GM18909 (cell line): ENCODE measurements at regions not wholly inside any gene's neighbourhood (a gene's known extent, or its start where the extent isn't known, plus 50 kb on each side); places are given as distances from the start of the nearest gene placed in this dataset.

Source experiments
- ATAC-seq: cut with Tn5 transposase; IDR thresholded peaks from one replicate; pipeline ENCODE4 v1.9.1; 2021; ENCODE audit warnings: mild to moderate bottlenecking; ENCODE audit not compliant: unreplicated experiment, poor library complexity

DNA sequence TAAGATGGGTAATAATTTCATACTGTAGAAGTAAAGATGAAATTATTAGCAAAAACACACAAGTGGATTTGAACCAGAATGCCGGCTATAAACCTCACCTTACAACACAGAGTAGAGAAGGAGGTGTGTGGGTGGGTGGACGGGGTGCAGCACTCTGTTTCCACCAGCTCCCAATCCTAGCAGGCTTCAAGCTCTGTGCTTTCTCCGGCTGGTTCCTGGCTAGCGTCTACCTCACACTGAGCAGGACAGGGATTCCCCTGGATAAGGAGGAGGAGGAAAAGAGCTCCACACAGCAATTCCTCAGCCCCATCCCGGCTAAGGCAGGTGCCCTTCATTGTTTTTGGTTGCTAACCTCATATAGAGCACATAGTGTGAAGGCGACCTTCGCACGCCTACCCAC lies 453.3 kb downstream of the C6orf118 start:
- ATAC-seq = no peak

DNA sequence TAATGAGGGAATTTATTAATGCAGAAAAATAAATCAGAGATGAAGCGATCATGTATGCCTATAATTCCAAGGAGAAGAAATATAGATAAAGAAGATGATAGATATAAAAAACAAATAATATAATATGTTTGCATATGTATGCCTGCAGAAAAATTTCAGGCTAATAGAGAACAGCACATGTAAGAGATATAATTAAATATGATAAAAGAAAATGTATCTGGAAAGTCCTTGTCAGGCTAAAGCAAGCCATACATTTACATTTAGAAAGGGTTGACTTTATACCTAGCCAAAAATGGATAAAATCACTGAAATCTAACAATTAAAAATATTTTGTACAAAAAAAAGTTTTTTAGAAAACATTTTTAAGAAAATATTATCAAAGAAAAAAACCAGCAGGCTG lies 454.1 kb downstream of the C6orf118 start:
- ATAC-seq = no peak

GRCh38 chr6:164854526-164854925 lies 454.9 kb downstream of the C6orf118 start:
- ATAC-seq = no peak

- ATAC-seq = no peak
Observed at GRCh38 chr6:164845773-164846172, 463.6 kb downstream of the C6orf118 start.

DNA sequence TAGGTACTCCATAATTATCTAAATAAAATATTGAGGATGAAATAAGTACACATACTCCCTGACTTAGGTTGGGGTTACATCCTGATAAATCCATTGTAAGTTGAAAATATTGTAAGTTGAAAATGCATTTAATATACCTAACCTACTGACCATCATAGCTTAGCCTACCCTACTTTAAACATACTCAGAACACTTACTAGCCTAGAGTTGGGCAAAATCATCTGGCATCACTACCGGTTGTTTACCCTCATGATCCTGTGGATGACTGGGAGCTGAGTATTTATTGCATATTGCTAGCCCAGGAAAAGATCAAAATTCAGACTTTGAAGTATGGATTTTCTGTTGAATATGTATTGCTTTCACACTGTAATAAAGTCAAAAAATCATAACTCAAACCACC lies 467.3 kb downstream of the C6orf118 start:
- ATAC-seq = no peak

GRCh38 chr6:164838068-164838615 lies 471.3 kb downstream of the C6orf118 start:
- no peak for ATAC-seq

- no peak for ATAC-seq
Observed at GRCh38 chr6:164836486-164836885, 472.9 kb downstream of the C6orf118 start.

- ATAC-seq = no peak
Observed at GRCh38 chr6:164832410-164832809, 477.0 kb downstream of the C6orf118 start.

DNA sequence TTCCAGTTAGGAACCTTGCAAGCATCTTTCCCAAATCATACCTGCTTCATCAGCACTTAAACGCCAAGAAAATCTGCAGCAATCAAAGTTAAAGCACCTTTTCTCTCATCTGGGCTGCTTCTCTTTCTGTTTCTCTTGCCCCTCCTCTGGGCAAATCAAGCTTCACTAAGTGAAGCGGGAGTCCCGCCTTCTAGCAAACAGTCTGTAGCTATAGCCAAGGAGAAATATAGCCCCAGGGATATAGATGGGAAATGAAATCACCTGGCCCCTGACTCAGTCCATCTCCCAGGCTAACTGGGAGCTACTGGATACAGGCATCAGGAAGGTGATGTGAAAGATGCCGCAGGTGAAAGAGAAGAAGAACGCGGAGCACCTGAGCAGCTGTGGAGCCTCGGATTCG lies 481.9 kb downstream of the C6orf118 start:
- no peak for ATAC-seq

DNA sequence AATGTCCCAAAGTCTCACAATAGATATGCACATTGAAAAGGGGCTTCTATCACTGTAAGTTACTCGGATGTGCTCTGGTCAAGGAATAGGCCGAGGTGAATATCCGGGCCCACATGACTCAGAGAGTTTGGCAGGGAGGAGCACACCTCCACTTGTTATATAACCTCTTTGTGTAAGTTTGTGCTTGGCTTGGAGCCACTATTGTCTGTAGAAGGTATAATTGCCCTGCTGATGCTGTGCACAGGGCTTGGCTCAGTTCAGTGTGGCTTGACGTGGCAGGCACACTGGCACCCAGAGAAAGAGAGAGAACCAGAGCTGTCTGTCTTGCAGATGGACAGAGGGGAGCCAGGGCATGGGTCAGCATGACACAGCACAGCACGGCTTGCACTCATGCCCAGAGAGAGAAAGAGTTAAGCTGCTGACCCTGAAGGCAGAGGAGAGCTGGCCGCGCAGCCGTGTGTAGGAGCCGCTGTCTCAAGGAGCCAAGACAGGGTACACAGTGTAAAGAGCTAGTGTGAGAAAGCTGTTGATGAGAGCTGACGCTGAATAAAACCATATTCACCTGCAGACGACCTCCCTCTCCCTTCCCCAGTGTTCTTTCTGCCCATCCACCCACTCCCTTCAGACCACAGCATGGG lies 482.5 kb downstream of the C6orf118 start:
- ATAC-seq = no peak

DNA sequence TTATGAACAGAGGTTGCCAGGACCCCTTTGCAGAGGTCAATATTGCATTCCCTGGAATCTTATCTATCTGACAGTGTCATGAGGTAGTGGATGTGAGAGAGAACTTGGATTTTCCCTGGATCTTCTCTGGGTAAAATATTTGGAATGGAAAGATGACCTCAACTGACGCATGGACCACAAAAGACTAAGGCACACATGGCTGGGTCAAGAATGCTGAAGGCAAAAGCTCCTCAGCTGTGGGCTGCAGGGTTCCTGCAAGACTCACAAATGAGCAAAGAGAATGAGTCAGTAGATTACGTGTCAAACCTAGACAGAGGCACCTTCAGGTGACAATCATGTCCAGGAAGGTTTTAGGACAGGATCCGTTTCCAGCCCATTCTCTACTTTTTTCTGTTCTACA lies 484.0 kb downstream of the C6orf118 start:
- no peak for ATAC-seq

GRCh38 chr6:164817662-164818061 lies 491.7 kb downstream of the C6orf118 start:
- ATAC-seq = no peak

GRCh38 chr6:164812706-164813105 lies 496.7 kb downstream of the C6orf118 start:
- no peak for ATAC-seq

DNA sequence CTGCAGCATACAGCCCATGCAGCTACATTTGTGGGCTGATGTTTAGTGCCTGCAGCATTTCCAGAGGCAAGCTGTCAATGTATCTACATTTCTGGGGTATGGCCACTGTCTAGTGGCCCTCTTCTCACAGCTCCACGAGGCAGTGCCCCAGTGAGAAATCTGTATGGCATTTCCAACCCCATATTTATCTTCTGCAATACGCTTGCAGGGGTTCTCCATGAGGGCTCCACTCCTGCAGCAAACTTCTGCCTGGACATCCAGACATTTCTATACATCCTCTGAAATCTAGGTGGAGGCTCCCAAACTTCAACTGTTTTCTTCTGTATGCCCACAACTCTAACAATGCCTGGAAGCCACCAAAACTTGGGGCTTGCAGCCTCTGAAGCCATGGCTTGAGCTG lies 502.3 kb downstream of the C6orf118 start:
- ATAC-seq = no peak

DNA sequence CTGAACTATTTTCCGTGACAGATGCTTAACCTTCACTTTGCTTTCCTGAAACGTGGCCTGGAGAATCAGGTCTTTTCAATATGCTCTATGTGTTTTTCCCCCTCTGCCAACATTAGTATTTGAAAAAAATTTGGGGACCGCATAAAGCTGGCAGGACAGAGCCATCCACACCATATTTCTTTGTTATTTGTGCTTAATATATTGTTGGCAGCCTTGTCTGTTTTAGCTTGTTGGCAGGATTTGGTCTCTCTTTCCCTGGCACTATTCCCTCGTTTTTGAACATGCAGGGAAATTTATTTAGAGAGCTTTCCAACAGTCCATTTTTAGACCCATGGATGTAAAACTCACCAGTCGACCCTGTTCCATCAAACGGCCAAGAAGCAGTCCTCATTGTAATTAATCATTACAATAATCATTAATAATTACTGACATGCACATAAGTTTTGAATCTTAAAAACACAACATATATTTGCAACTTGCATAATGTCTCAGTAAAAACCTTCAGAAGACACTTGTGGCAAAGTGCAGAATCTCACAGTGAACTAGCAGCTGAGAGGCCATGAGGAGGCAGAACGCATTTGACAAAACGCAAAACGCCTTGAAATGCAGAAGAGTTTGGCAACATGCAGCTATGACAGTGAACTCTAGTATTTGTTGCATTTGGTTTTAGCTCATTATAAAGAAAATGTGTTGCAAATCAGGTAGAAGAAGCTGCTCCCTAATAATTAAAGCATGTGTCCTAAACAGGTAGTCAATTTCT lies 514.2 kb downstream of the C6orf118 start:
- ATAC-seq = no peak

DNA sequence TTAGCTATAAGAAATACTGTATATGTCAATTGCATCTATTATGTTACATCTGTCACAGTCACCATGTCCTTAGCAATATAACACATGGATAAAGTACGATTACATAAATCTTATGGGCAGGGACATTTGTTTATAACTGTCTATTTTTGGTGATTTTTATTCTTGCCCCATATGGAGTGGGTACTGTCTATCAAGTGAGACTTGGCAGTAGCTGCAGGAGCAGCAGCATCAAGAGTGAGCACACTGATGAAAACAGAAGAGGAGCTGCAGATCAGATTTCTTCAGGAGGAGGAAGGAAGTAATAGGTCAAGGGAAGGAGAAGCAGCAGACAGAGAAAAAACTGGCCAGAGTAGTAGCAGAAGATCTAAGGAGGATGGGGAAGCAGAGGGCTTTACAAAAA lies 516.7 kb downstream of the C6orf118 start:
- no peak for ATAC-seq

DNA sequence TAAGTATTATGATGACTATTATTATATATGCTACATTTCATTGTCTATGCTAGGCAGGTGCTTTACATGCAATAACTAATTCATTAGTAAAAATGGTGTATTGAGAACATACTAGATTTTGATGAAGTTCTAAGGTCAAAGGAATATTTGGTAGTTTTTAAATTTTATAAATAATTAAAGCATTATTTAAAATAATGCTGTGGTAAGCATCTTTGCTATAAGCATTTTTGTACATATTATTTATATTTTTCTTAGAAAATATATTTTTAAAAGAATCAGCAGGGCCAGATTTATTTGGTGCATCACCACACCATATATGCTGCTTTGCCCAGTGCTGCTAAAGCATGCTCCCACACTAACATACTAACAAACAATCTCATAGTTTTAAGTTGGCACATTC lies 517.9 kb downstream of the C6orf118 start:
- ATAC-seq = no peak

- ATAC-seq = no peak
Observed at GRCh38 chr6:164763788-164764187, 545.6 kb downstream of the C6orf118 start.

DNA sequence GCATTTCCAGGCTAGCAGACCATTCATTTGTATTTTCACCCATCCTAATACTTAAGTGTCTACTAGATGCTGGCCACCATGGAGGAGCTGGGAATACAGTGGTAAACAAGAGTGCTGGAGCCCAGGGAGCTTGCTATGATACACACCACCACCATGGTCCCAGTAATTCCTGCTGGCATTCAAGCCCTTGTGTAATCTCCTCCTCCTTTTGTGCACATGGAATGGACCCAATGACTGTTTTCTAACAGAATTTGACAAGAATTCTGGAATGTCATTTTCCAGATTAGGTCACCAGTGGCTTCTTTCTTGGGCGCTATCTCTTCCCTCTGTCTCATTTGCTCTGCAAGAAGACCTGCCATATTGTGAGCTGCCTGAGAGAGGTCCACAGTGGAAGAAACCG lies 552.0 kb downstream of the C6orf118 start:
- ATAC-seq = no peak

GRCh38 chr6:164756723-164757122 lies 552.7 kb downstream of the C6orf118 start:
- ATAC-seq = no peak

DNA sequence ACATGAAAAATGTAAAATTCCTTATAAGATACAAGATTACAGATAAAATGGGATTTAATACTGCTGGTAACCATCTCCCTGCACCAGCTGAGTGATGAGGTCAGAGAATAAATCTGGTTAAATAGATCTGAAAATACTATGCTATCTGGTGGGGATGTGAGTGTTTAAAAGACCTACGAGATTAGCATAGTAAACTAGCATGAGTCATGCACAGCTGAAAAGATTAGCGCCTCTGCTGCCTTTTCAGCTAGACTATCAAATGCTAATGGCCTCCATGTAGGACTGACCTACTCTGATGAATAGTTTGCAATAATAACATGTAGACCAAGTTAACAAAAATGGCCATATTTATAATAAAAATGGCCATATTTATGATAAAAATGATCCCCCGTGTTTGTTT lies 553.3 kb downstream of the C6orf118 start:
- no peak for ATAC-seq

DNA sequence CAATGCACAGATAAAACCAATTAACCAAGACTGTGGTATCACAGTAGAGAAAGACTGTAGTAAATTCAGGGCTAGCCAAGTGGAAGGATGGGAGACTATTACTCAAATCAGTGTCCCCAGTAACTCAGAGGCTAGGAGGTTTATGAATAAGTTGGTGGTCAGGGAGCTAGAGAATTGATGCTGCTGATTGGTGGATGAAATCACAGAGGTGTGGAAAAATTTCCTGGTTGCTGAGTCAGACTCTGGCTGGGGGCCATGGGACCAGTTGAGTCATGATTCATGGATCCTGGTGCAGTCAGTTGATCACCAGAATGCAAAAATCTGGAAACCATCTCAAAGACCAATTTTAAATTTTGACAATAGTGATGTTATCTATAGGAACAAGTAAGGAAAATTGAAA lies 555.9 kb downstream of the C6orf118 start:
- no peak for ATAC-seq
